COR-L47 (cell line): ENCODE measurements at regions not wholly inside any gene's neighbourhood (a gene's known extent, or its start where the extent isn't known, plus 50 kb on each side); places are given as distances from the start of the nearest gene placed in this dataset.
"Not testable (repeated sequence)": the region's sequence is repeated elsewhere in the genome, so short reads cannot be mapped to it uniquely, and the experiment has no call there.

Source experiments
- DNase-seq: peaks from one replicate; lab custom pipeline; 2025; lab: John Stamatoyannopoulos, UW

GRCh38 chr14:48259232-48259631, 583.8 kb upstream of the MDGA2 start:
- DNase-seq: not testable (repeated sequence)

- DNase-seq: not testable (repeated sequence)
Measured at GRCh38 chr14:48258703-48259102, 583.3 kb upstream of the MDGA2 start.

GRCh38 chr14:48253020-48253419, 577.6 kb upstream of the MDGA2 start:
- no peak for DNase-seq

- no peak for DNase-seq
Measured at GRCh38 chr14:48251290-48251689, 575.9 kb upstream of the MDGA2 start.

GRCh38 chr14:48250575-48250974, 575.2 kb upstream of the MDGA2 start:
- DNase-seq: no peak

- no peak for DNase-seq
Measured at GRCh38 chr14:48247977-48248376, 572.6 kb upstream of the MDGA2 start.

- no peak for DNase-seq
Measured at GRCh38 chr14:48243900-48244299, 568.5 kb upstream of the MDGA2 start.

- no peak for DNase-seq
Measured at GRCh38 chr14:48229091-48229490, 553.7 kb upstream of the MDGA2 start.

GRCh38 chr14:48193893-48194292, 518.5 kb upstream of the MDGA2 start:
- DNase-seq: no peak

- DNase-seq: not testable (repeated sequence)
Measured at GRCh38 chr14:48149624-48150023, 474.2 kb upstream of the MDGA2 start.

- DNase-seq: no peak
Measured at GRCh38 chr14:48140804-48141203, 465.4 kb upstream of the MDGA2 start.

- no peak for DNase-seq
Measured at GRCh38 chr14:48129472-48129871, 454.1 kb upstream of the MDGA2 start.

GRCh38 chr14:48127674-48128073, 452.3 kb upstream of the MDGA2 start:
- DNase-seq: no peak

GRCh38 chr14:48125654-48126053, 450.2 kb upstream of the MDGA2 start:
- no peak for DNase-seq

GRCh38 chr14:48113713-48114112, 438.3 kb upstream of the MDGA2 start:
- DNase-seq: no peak

- DNase-seq: no peak
Measured at GRCh38 chr14:48111151-48111550, 435.7 kb upstream of the MDGA2 start.

- no peak for DNase-seq
Measured at GRCh38 chr14:48107646-48108045, 432.2 kb upstream of the MDGA2 start.

GRCh38 chr14:48096897-48097296, 421.5 kb upstream of the MDGA2 start:
- DNase-seq: no peak

GRCh38 chr14:48086516-48086915, 411.1 kb upstream of the MDGA2 start:
- no peak for DNase-seq

- DNase-seq: no peak
Measured at GRCh38 chr14:48075487-48075886, 400.1 kb upstream of the MDGA2 start.

- no peak for DNase-seq
Measured at GRCh38 chr14:48052973-48053372, 377.6 kb upstream of the MDGA2 start.

GRCh38 chr14:48035836-48036235, 360.4 kb upstream of the MDGA2 start:
- no peak for DNase-seq

- DNase-seq: no peak
Measured at GRCh38 chr14:48027115-48027514, 351.7 kb upstream of the MDGA2 start.

GRCh38 chr14:48023881-48024280, 348.5 kb upstream of the MDGA2 start:
- no peak for DNase-seq

GRCh38 chr14:48011484-48011883, 336.1 kb upstream of the MDGA2 start:
- not testable (repeated sequence) for DNase-seq
